CD4-positive, alpha-beta T cell (primary cell): ENCODE measurements at regions not wholly inside any gene's neighbourhood (a gene's known extent, or its start where the extent isn't known, plus 50 kb on each side); places are given as distances from the start of the nearest gene placed in this dataset.

ENCODE experiments used
- ATAC-seq: fragments of 200-7000 bp; cut with Tn5 transposase; one replicate; pipeline ENCODE4 v1.10.0; 2022; ENCODE audit warnings: mild to moderate bottlenecking; ENCODE audit not compliant: poor library complexity
- CTCF ChIA-PET: fragments of 350-600 bp; sonication (Branson Sonifier 250); formaldehyde crosslinking; loops from one replicate; lab custom pipeline; 2021; ENCODE audit warnings: antibody characterized with exemption, inconsistent platforms; lab: Charles Lee
- POLR2A ChIA-PET: fragments of 350-600 bp; sonication (Branson Sonifier 250); formaldehyde crosslinking; loops from one replicate; lab custom pipeline; 2021; ENCODE audit warnings: antibody characterized with exemption, inconsistent platforms; lab: Charles Lee
- DNase-seq, 14 experiments: peaks; one replicate each; pipeline ENCODE4 v3.0.0-alpha.2; 2013 to 2020; ENCODE audit warnings: mixed read lengths in 2 of 14
- H3K27ac ChIP-seq, 2 donors: one replicate each; pipeline versions ENCODE4 v1.5.1 to v1.7.0; 2013; ENCODE audit warnings: low read length in 2 of 2, low read depth in 1 of 2, mild to moderate bottlenecking in 1 of 2
- H3K27me3 ChIP-seq, 2 experiments: 1 replicate in 1 of 2; 2 replicates in 1 of 2; pipeline versions ENCODE4 v1.6.1 to v1.7.0; 2013; ENCODE audit warnings: low read length in 2 of 2, control low read depth in 1 of 2, mild to moderate bottlenecking in 1 of 2, moderate library complexity in 1 of 2; ENCODE audit not compliant: insufficient read depth in 2 of 2, control insufficient read depth in 1 of 2
- H3K36me3 ChIP-seq: one replicate; pipeline ENCODE4 v1.6.1; 2013; ENCODE audit warnings: low read length, control low read depth; ENCODE audit not compliant: insufficient read depth
- H3K4me1 ChIP-seq: one replicate; pipeline ENCODE4 v1.6.1; 2013; ENCODE audit warnings: low read length, control low read depth; ENCODE audit not compliant: insufficient read depth
- H3K4me3 ChIP-seq: one replicate; pipeline ENCODE4 v1.5.1; 2013; ENCODE audit warnings: mild to moderate bottlenecking, low read length, moderate library complexity
- H3K9me3 ChIP-seq, 2 experiments: 1 replicate in 1 of 2; 2 replicates in 1 of 2; pipeline versions ENCODE4 v1.6.1 to v1.7.0; 2013; ENCODE audit warnings: low read length in 2 of 2, mild to moderate bottlenecking in 2 of 2, control low read depth in 1 of 2, moderate library complexity in 1 of 2; ENCODE audit not compliant: control insufficient read depth in 1 of 2, insufficient read depth in 1 of 2
- H3K27ac Mint-ChIP-seq: one replicate; pipeline ENCODE4 v1.8.0; 2020; ENCODE audit warnings: mixed read lengths
- H3K27me3 Mint-ChIP-seq: one replicate; pipeline ENCODE4 v1.8.0; 2021; ENCODE audit warnings: mixed read lengths
- H3K36me3 Mint-ChIP-seq: one replicate; pipeline ENCODE4 v1.8.0; 2021; ENCODE audit warnings: low read depth, mixed read lengths
- H3K4me1 Mint-ChIP-seq: one replicate; pipeline ENCODE4 v1.8.0; 2021; ENCODE audit warnings: low read depth, mixed read lengths
- H3K4me3 Mint-ChIP-seq: one replicate; pipeline ENCODE4 v1.8.0; 2020; ENCODE audit warnings: mild to moderate bottlenecking, mixed read lengths
- H3K9me3 Mint-ChIP-seq: one replicate; pipeline ENCODE4 v1.8.0; 2020; ENCODE audit warnings: mixed read lengths
- intact Hi-C, 2 experiments: fragments of 100-400 bp; cut with DNase I in 1 of 2; cut with micrococcal nuclease in 1 of 2; formaldehyde crosslinking; loops; one replicate each; pipeline versions ENCODE4 v1.15.1 to v1.9.0; 2023 to 2025; cut with DNase I, micrococcal nuclease
- TF ChIP-seq, protein P1 (sequence below): fragments of 200-600 bp; IDR thresholded peaks from one replicate; pipeline ENCODE4 v1.8.0; 2022; ENCODE audit warnings: antibody characterized with exemption, mild to moderate bottlenecking

DNA sequence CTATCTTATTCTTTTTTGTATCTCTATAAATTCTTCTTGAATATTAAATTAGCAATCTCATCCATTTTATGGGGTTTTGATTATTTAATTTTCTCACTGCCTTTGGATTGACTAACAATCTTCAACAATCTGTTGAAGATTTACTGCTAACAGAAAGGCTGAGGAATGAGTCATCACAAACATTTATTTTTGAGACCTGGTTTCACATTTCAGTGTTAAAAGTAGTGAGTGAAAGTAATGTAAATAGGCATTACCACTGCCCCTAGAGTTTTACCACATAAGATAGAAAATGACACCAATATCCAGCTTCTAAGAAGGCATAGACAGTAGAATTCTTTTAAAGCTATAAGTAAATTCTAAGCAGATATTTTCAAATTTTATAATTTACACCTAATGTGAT is 472.8 kb downstream of the OLFM4 start:
- H3K4me1 Mint-ChIP-seq, result no peaks in the 10 kb centered on the region
- H3K4me3 Mint-ChIP-seq, result no peak overlapping the region
- Histone ChIP-seq H3K27me3 (no peaks in the 10 kb centered on the region), H3K4me3 (no peak overlapping the region), H3K9me3 (peaks cover 0 to 6% of the 10 kb centered on the region in 2 experiments), H3K36me3 (no peaks in the 10 kb centered on the region), H3K4me1 (no peaks in the 10 kb centered on the region), H3K27ac (no peak overlapping the region)
- ChIA-PET CTCF (no interaction called here), POLR2A (no interaction called here)
- ATAC-seq (no peak), DNase-seq (no peak)
- intact Hi-C loops, result no loop called here
- TF ChIP-seq, protein P1, sequence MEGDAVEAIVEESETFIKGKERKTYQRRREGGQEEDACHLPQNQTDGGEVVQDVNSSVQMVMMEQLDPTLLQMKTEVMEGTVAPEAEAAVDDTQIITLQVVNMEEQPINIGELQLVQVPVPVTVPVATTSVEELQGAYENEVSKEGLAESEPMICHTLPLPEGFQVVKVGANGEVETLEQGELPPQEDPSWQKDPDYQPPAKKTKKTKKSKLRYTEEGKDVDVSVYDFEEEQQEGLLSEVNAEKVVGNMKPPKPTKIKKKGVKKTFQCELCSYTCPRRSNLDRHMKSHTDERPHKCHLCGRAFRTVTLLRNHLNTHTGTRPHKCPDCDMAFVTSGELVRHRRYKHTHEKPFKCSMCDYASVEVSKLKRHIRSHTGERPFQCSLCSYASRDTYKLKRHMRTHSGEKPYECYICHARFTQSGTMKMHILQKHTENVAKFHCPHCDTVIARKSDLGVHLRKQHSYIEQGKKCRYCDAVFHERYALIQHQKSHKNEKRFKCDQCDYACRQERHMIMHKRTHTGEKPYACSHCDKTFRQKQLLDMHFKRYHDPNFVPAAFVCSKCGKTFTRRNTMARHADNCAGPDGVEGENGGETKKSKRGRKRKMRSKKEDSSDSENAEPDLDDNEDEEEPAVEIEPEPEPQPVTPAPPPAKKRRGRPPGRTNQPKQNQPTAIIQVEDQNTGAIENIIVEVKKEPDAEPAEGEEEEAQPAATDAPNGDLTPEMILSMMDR, result no peak
- H3K9me3 Mint-ChIP-seq, result peaks cover 9% of the 10 kb centered on the region
- no peaks in the 10 kb centered on the region for H3K27me3 Mint-ChIP-seq
- H3K36me3 Mint-ChIP-seq, result no peaks in the 10 kb centered on the region
- no peak overlapping the region for H3K27ac Mint-ChIP-seq

DNA sequence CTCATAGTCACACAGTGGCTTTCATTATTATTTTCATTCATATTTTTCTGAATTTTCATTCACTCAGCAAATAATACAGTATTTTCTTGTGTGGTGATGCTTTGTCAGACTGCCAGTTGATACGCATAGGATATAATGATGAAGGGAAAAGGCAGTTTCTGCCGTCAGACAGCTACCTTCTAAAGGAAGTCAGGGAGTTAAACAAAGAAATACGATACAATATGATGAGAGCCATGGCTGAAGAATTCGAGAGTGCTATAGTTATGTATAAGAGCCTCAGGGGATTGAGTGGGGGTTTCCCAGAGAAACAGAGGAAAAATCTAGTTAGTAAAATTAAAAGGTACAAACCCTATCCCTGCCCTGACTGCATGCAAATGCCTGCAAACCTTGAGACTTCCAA is 479.1 kb downstream of the OLFM4 start:
- TF ChIP-seq, protein P1, result no peak
- H3K36me3 Mint-ChIP-seq, result no peaks in the 10 kb centered on the region
- intact Hi-C loops, result no loop called here
- Histone ChIP-seq H3K9me3 (peaks cover 0 to 5% of the 10 kb centered on the region in 2 experiments), H3K36me3 (no peaks in the 10 kb centered on the region), H3K4me1 (no peaks in the 10 kb centered on the region), H3K27ac (no peak overlapping the region), H3K27me3 (no peaks in the 10 kb centered on the region), H3K4me3 (no peak overlapping the region)
- peaks cover 12% of the 10 kb centered on the region for H3K9me3 Mint-ChIP-seq
- ChIA-PET CTCF (no interaction called here), POLR2A (no interaction called here)
- H3K27ac Mint-ChIP-seq, result no peak overlapping the region
- DNase-seq, result no peak
- no peaks in the 10 kb centered on the region for H3K27me3 Mint-ChIP-seq
- ATAC-seq, result no peak
- H3K4me1 Mint-ChIP-seq, result no peaks in the 10 kb centered on the region
- no peak overlapping the region for H3K4me3 Mint-ChIP-seq

DNA sequence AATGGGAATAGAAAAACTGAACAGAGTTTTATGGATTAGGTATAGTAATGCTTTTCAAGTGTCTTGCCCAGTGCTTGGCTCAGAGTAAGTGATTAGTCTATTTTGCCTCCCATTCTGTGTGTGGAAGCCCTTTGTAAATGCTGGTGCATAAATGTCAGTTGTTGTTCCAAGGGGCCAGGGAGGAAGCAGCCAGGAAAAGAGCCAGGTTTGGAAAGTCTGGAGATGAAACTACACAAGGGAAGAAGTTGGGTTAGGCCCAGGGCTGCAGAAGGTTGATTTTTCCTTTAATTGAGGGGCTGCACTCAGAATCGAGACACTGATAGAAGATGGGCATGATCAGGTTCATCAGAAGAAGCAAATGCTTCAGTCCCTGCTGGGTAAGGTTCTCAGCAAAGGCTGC is 484.0 kb downstream of the OLFM4 start:
- POLR2A ChIA-PET, result no interaction called here
- H3K27ac Mint-ChIP-seq, result no peak overlapping the region

More for the DNA sequence above, 484.0 kb downstream of the OLFM4 start:
- ATAC-seq (no peak), DNase-seq (no peak)
- Mint-ChIP-seq H3K4me1 (no peaks in the 10 kb centered on the region), H3K36me3 (no peaks in the 10 kb centered on the region), H3K4me3 (no peak overlapping the region), H3K9me3 (peaks cover 11% of the 10 kb centered on the region), H3K27me3 (no peaks in the 10 kb centered on the region)
- intact Hi-C loops, result no loop called here
- no peaks in the 10 kb centered on the region for H3K36me3 ChIP-seq
- H3K27ac ChIP-seq, result no peak overlapping the region
- CTCF ChIA-PET, result no interaction called here
- H3K9me3 ChIP-seq, result no peaks in the 10 kb centered on the region
- no peaks in the 10 kb centered on the region for H3K27me3 ChIP-seq
- no peak overlapping the region for H3K4me3 ChIP-seq
- TF ChIP-seq, protein P1, result no peak
- H3K4me1 ChIP-seq, result no peaks in the 10 kb centered on the region
